Activated CD4-positive, alpha-beta T cell treated with anti-CD3 and anti-CD28 coated beads, Interleukin-2, Interleukin-6, amounts not matched to agents 100 ng/mL and 50 ng/mL, durations not matched to agents 16 hours and 8 hours (primary cell): ENCODE measurements at regions not wholly inside any gene's neighbourhood (a gene's known extent, or its start where the extent isn't known, plus 50 kb on each side); places are given as distances from the start of the nearest gene placed in this dataset.
"Not testable (repeated sequence)": the region's sequence is repeated elsewhere in the genome, so short reads cannot be mapped to it uniquely, and the experiment has no call there.

Source experiments
- DNase-seq: peaks from one replicate; pipeline ENCODE4 v3.0.0-alpha.2; 2020

DNA sequence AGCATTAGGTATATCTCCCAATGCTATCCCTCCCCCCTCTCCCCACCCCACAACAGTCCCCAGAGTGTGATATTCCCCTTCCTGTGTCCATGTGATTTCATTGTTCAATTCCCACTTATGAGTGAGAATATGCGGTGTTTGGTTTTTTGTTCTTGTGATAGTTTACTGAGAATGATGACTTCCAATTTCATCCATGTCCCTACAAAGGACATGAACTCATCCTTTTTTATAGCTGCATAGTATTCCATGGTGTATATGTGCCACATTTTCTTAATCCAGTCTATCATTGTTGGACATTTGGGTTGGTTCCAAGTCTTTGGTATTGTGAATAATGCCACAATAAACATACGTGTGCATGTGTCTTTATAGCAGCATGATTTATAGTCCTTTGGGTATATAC is 194.6 kb upstream of the WSB1 start:
- DNase-seq, result not testable (repeated sequence)

DNA sequence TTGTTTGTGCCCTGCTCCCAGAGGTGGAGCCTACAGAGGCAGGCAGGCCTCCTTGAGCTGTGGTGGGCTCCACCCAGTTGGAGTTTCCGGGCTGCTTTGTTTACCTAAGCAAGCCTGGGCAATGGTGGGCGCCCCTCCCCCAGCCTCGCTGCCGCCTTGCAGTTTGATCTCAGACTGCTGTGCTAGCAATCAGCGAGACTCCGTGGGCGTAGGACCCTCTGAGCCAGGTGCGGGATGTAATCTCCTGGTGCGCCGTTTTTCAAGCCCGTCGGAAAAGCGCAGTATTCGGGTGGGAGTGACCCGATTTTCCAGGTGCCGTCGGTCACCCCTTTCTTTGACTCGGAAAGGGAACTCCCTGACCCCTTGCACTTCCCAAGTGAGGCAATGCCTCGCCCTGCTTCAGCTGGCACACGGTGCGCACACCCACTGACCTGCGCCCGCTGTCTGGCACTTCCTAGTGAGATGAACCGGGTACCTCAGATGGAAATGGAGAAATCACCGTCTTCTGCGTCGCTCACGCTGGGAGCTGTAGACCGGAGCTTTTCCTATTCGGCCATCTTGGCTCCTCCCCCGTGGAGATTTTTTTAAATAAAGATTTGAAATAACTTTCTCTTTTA is 189.2 kb upstream of the WSB1 start:
- not testable (repeated sequence) for DNase-seq

- no peak for DNase-seq
Observed at GRCh38 chr17:27105636-27106035, 188.3 kb upstream of the WSB1 start.

- no peak for DNase-seq
Observed at GRCh38 chr17:27106347-27106981, 187.4 kb upstream of the WSB1 start.

GRCh38 chr17:27106982-27107360 is 186.9 kb upstream of the WSB1 start:
- no peak for DNase-seq

DNA sequence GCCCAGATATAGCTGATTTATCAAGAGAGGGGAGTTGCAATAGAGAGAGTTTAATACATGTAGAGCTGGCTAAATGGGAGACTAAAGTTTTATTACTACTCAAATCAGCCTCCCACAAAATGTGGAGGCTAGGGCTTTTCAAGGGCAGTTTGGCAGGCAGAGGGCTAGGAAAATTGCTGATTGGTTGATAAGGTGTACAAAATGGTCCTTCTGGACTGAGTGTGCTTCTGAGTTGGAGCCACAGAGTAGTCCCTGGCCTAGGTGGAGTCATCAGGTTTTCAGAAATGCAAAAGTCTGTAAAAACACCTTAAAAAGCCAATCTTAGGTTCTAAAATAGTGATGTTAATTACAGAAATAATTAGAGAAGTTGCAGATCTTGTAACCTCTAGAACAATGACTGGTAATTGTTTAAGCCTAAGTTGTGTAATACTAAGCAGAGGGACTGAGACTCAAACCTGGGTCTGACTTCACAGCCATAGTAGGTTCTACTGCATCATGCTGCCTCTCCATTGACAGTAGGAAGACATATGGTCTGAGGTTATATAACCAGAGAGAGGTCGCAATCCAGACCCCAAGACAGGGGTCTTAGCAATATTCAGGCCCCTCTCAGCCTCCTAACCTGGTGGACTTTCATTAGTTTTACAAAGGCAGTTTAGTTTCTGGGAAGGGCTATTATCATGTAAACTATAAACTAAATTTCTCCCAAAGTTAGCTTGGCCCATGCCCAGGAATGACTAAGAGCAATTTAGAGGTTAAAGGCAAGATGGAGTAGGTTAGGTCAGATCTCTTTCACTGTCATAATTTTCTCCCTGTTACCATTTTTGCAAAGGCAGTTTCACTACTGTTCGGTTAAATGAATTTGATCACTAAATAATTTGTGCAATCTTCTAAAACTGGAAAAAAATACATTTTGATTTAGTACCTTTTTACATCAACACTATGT is 186.3 kb upstream of the WSB1 start:
- not testable (repeated sequence) for DNase-seq

DNA sequence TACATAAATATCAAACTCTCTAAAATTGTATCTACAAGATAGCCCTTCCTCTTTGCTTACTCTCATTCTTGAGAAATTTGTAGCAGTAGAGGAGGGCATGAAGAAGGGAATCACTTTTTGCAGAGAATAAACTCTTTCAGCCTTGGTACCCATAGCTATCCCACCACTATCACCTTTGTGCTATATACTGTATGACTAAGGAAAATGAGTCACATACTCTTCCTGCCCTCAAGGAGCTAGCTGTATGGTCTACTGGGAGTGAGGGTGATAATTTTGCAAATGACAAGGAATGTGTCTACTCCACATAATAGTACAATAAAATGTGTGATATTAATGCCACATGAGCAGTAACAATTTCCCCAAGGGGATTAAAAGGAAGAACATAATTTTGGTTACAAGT is 184.6 kb upstream of the WSB1 start:
- no peak for DNase-seq

DNA sequence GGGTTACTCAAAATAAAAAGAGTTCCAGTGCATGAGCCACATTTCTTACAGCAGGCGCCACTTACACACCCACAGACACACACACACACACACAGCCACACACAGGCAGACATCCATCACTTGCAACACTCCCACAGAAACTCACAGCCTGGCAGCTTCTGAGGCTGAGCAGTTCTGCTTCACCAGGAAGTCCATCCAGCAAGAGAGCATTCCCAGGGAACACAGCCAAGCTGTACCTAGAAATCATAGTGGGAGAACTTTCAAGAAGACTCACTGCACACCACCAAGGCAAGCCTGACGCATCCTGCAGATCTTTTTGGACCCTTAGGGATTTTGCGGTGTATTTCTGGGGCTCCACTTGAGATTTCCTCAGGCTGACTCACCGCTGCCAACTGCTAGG is 140.9 kb upstream of the WSB1 start:
- DNase-seq, result no peak

GRCh38 chr17:27155866-27156265 is 138.0 kb upstream of the WSB1 start:
- DNase-seq, result no peak

GRCh38 chr17:27157297-27157696 is 136.6 kb upstream of the WSB1 start:
- no peak for DNase-seq

GRCh38 chr17:27157898-27158297 is 136.0 kb upstream of the WSB1 start:
- DNase-seq, result no peak

- DNase-seq, result no peak
Observed at GRCh38 chr17:27158382-27158781, 135.5 kb upstream of the WSB1 start.

DNA sequence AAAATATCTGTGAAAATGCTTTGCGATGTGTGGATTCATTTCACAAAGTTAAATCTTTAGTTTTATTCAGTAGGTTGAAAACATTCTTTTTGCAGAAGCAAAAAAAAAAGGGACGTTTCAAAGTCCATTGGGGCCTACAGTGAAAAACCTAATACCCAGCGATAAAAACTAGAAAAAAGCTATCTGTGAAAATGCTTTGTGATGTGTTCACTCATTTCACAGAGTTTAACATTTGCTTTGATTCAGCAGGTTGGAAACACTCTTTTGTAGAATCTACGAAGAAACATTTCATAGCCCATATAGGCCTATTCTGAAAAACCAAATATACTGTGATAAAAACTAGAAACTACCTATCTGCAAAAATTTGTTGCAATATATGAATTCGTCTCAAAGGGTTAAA is 113.6 kb upstream of the WSB1 start:
- no peak for DNase-seq

- DNase-seq, result not testable (repeated sequence)
Observed at GRCh38 chr17:27181379-27181925, 112.5 kb upstream of the WSB1 start.

DNA sequence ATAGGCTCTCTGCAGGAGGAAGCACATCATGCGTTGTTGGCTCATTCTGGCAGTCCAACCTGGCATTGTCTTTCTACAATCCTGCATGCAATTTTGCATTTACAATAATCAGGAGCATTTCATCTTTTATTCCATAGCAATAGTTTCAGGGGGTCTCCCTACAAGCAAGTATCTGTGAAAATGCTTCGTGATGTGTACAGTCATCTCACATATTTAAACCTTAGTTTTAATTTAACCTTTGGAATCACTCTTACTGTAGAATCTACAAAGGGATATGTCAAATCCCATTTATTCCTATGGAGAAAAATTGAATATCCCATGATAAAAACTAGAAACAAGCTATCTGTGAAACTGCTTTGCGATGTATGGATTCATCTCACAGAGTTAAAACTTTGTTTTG is 112.0 kb upstream of the WSB1 start:
- DNase-seq, result no peak

GRCh38 chr17:27197505-27197904 is 96.4 kb upstream of the WSB1 start:
- DNase-seq, result peak; percentile 54

GRCh38 chr17:27199948-27200347 is 94.0 kb upstream of the WSB1 start:
- peak; percentile 32 for DNase-seq

DNA sequence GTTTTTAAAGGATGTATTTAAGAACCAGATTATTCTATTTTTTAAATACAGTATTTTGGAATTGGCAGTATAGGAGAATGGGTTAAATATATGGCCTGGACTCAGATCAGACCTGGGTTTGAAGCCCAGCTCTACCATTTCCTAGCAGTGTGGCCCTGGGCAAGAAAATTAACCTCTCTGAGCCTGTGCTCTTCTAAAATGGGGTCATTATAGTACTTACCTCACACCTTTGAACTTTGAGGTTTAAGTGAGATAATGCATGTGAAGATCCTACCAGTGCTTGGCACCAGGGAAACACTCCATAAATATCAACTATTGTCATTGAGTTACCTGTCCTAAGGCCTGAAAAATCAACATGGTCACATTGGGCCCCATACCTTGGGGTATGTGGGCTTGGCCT is 93.4 kb upstream of the WSB1 start:
- no peak for DNase-seq

GRCh38 chr17:27203241-27203640 is 90.7 kb upstream of the WSB1 start:
- DNase-seq, result no peak

DNA sequence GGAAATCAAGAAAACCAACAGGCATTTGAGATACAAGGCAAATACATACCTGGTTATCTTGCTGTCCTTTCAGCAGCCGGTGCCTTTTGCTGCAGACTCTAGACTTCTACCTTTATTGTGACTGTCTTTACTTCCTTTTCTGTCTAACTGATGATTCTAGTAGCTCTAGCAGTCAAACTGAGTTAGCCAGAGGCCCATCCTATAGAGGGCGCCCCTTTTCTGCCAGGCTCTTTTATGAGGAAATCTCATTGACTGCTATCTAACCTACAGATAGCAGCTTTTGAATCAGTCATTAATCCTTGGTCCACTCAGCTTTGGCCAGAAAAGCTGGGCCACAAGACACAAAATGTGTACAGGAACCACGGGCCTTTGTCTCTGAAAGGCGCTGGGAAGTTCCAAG is 87.5 kb upstream of the WSB1 start:
- DNase-seq, result peak; percentile 55

GRCh38 chr17:27207073-27207513 is 86.8 kb upstream of the WSB1 start:
- DNase-seq, result peak; percentile 59

DNA sequence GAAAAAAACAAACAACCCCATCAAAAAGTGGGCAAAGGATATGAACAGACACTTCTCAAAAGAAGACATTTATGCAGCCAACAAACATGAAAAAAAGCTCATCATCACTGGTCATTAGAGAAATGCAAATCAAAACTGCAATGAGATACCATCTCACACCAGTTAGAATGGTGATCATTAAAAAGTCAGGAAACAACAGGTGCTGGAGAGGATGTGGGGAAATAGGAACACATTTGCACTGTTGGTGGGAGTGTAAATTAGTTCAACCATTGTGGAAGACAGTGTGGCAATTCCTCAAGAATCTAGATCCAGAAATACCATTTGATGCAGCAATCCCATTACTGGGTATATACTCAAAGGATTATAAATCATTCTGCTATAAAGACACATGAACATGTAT is 85.5 kb upstream of the WSB1 start:
- DNase-seq, result not testable (repeated sequence)

DNA sequence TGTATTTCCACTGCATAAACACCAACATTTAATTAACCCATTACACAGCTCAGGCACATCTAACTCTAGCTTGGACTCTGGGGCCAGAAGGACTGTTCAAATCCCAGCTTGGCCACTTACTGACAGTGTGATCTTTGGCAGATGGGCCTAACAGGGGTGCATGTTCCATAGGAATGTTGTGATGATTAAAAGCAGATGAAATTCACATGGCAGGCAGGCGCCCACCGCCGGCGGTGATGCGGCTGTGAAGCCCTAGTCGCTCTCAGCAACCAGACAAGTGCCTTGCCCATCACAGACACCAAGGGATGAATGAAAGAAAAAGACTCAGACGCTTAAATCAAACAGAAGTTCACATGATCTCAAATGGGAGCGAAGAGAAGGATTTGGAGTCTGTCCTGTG is 84.6 kb upstream of the WSB1 start:
- no peak for DNase-seq

- DNase-seq, result not testable (repeated sequence)
Observed at GRCh38 chr17:27210809-27211208, 83.1 kb upstream of the WSB1 start.
